Tibial nerve (tissue), 4 donors: ENCODE measurements at regions not wholly inside any gene's neighbourhood (a gene's known extent, or its start where the extent isn't known, plus 50 kb on each side); places are given as distances from the start of the nearest gene placed in this dataset.

Experiments
- CTCF ChIP-seq, 5 experiments: fragments of 200-600 bp in 3 of 5; fragments of 450-650 bp in 2 of 5; sonication (generic) in 3 of 5; IDR thresholded peaks; one replicate each; pipeline ENCODE4 v1.5.1; 2016 to 2019; ENCODE audit warnings: antibody characterized with exemption in 5 of 5, mild to moderate bottlenecking in 3 of 5, moderate library complexity in 2 of 5
- EP300 ChIP-seq, 2 donors: sonication (generic); formaldehyde crosslinking; IDR thresholded peaks; one replicate each; pipeline ENCODE4 v1.6.1; 2017; ENCODE audit warnings: antibody characterized with exemption in 2 of 2, mild to moderate bottlenecking in 1 of 2
- POLR2A ChIP-seq, 2 donors: fragments of 450-650 bp; IDR thresholded peaks; one replicate each; pipeline ENCODE4 v1.6.1; 2017; ENCODE audit warnings: antibody characterized with exemption in 2 of 2, mild to moderate bottlenecking in 2 of 2, moderate library complexity in 2 of 2

GRCh38 chr2:18304849-18305248, 255.6 kb downstream of the RDH14 start:
- no peak for TF ChIP-seq CTCF (IDR thresholded peaks at IDR 0.05)
- TF ChIP-seq POLR2A (IDR thresholded peaks at IDR 0.05) = no peak
- TF ChIP-seq EP300 (IDR thresholded peaks at IDR 0.05) = no peak
